GM12878 (cell line): ENCODE measurements at regions not wholly inside any gene's neighbourhood (a gene's known extent, or its start where the extent isn't known, plus 50 kb on each side); places are given as distances from the start of the nearest gene placed in this dataset.

Source experiments
- CEBPZ ChIP-seq: fragments of 150-350 bp; IDR thresholded peaks from 2 replicates; pipeline ENCODE4 v1.6.1; 2016; ENCODE audit warnings: low read depth, low read length
- EZH2 ChIP-seq: IDR thresholded peaks from 2 replicates; pipeline ENCODE4 v1.6.1; 2012; ENCODE audit warnings: low read depth, mild to moderate bottlenecking, control low read depth, inconsistent platforms, low read length, borderline replicate concordance; ENCODE audit not compliant: control insufficient read depth
- TF ChIP-seq, protein P1 (sequence below), 3 experiments: IDR thresholded peaks in 2 of 3; conservative IDR thresholded peaks in 1 of 3; 2 replicates each; pipeline ENCODE4 v1.5.1; 2011; ENCODE audit warnings: low read depth in 3 of 3, low read length in 3 of 3, mild to moderate bottlenecking in 3 of 3, control low read depth in 2 of 3, moderate library complexity in 2 of 3, inconsistent platforms in 1 of 3, mixed read lengths in 1 of 3; ENCODE audit not compliant: control insufficient read depth in 2 of 3, insufficient read depth in 1 of 3; ENCODE audit errors: extremely low read depth in 1 of 3

DNA sequence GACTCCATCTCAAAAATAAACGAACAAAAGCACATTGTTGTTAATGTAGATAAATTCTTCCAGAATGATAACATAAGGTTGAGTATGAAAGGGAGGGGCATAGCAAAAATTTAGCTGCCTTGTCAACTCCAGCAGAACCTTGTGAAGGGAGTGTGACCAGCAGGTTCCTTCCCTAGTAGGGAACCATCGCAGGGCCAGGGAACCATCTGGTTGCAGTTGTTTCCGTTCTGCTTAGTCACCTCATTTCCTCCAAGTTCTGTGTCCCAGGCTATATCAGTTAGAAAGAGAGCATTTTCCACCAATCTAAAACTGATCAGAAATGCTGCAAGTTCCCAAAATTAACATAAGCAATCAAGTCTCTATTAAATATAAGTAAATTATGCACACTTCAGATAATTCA lies 126.7 kb upstream of the BLID start:
- no peak for TF ChIP-seq CEBPZ
- no peak for TF ChIP-seq EZH2
- TF ChIP-seq, protein P1, sequence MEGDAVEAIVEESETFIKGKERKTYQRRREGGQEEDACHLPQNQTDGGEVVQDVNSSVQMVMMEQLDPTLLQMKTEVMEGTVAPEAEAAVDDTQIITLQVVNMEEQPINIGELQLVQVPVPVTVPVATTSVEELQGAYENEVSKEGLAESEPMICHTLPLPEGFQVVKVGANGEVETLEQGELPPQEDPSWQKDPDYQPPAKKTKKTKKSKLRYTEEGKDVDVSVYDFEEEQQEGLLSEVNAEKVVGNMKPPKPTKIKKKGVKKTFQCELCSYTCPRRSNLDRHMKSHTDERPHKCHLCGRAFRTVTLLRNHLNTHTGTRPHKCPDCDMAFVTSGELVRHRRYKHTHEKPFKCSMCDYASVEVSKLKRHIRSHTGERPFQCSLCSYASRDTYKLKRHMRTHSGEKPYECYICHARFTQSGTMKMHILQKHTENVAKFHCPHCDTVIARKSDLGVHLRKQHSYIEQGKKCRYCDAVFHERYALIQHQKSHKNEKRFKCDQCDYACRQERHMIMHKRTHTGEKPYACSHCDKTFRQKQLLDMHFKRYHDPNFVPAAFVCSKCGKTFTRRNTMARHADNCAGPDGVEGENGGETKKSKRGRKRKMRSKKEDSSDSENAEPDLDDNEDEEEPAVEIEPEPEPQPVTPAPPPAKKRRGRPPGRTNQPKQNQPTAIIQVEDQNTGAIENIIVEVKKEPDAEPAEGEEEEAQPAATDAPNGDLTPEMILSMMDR (IDR thresholded peaks at IDR 0.05 in 2 of 3, conservative IDR thresholded peaks at IDR 0.05 in 1 of 3; ENCODE audit: control insufficient read depth in 2 of 3, extremely low read depth in 1 of 3, insufficient read depth in 1 of 3, low read depth in 3 of 3, low read length in 3 of 3), result no peak
